ENCODE measurements at regions not wholly inside any gene's neighbourhood (a gene's known extent, or its start where the extent isn't known, plus 50 kb on each side); places are given as distances from the start of the nearest gene placed in this dataset.

DNA sequence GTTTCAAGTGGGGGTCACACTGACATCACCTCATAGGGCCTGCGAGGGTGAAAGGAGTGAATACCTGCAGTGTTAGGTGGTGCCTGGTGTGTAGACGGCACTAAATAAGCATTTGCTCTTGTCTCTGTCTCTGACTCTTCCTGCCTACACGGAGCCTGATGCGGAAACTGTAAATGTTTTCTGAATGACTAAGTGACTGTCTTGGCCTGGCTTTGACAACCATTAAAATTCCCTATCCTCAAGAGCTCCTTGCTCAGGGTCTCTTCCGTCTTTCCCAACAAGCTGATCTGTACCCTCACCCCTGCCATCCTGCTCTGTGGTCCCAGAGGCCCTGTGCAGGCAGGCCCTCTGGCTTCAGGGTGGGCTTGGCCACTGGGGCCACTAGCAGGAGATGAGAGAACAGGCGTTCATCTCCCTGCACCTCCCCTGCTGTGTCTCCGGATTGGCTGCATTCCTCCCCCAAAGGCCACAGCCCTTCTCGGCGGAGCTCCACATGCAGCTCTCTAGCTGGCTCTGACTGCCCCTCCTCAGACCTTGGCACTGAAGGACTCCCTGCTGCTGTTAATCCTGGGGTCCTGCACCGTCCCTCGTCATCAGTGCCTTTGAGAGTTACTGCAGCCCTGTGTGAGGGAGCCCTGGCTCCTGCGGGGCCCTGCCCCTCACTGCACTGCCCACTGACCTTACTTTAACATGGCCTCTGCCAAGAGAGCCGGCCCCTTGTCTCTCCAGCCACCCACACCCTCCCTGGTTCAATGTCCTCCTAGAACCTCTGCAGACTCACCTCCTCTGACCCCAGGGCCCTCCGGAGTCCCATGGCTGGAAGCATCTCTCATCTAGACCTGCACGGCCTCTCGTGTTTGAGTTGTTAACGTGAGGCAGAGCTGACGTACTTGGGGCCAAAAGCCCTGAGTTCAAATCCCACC is 211.1 kb downstream of the MATN1 start:
- TF ChIP-seq HDGF (IDR thresholded peaks at IDR 0.05; ENCODE audit: borderline replicate concordance) (no peak), FOXA1 (IDR thresholded peaks at IDR 0.05) (no peak), BHLHE40 (IDR thresholded peaks at IDR 0.05; ENCODE audit: borderline replicate concordance) (no peak)
